Epidermal melanocyte (primary cell): ENCODE measurements at regions not wholly inside any gene's neighbourhood (a gene's known extent, or its start where the extent isn't known, plus 50 kb on each side); places are given as distances from the start of the nearest gene placed in this dataset.

ENCODE experiments used
- DNase-seq: peaks from one replicate; pipeline ENCODE4 v3.0.0; 2011; ENCODE audit warnings: low spot score; ENCODE audit not compliant: insufficient read length

GRCh38 chr2:67856866-67857265 lies 205.9 kb downstream of the C1D start:
- DNase-seq = no peak

DNA sequence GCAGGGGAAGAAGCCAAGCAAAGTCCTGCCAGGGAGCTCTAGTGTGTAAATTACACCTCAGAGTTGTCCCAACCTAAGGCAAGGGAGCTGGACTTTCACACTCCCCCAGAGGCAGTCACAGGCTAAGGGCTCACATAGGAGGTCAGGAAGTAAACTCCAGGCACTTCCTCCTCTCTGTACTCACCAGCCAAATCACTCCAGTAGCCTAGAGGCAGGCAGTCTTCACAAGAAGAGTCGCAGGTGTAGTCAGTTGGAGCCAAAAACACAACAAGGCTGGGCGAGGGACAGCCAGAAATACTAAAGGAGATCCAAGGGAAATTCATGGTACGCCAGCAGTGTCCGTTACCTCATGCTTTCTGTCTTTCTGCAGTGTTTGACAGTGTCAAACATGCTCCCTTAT lies 205.0 kb downstream of the C1D start:
- no peak for DNase-seq

GRCh38 chr2:67858886-67859285 lies 203.9 kb downstream of the C1D start:
- no peak for DNase-seq

GRCh38 chr2:67865917-67866316 lies 196.9 kb downstream of the C1D start:
- no peak for DNase-seq

DNA sequence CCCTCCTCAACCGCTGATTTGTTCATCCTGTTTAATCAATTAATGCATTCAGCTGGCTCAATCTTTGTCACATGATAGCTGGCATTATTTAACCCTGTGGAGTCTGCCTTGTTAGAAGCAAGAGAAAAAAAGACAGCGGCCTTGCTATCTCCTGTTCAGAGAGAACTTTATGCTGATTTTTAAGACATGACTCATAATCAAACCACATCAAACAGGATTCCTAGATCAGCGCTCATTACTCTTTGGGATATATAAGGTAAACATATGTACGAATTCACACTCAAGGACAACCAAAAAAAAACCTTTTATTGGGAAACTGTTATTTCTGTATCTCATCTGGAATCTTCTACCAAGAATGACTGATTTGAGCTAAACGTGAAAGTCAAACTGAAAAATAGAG lies 195.1 kb downstream of the C1D start:
- no peak for DNase-seq

DNA sequence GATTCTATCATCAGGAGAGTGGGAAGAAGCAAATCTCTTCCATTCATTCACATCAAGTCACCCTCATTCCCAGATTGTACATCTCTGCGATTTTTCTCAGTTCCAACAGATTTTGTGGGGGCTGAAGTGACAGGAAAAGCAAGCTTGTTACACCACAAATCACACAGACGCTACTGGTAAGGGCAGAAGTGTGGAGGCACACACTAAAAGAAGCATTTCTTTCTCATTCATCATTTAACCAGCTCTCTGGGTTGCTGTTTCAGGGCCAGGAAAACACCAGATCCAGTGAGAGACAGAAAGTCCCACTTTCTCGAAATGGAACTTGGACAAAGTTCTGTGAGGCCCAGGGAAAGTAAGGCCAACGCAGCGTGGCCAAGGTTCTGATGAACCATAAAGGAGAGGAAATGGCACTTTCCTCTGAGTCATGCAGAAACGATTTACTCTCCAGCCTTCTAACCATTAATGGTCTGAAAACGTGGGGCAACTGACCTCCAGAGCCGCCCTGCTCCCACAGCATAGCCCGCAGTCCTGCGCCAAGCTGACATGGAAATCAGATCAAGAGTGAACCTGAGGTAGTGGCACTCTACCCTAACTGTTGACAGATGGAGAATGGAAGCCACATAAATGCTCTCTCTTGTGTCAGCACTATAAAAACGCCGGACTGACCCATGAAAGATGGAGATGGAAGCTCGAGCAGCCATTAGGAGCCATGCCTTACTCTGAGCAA lies 191.0 kb downstream of the C1D start:
- peak; percentile 40 for DNase-seq

- DNase-seq = no peak
These were observed 190.3 kb downstream of the C1D start for GRCh38 chr2:67872481-67872880.

DNA sequence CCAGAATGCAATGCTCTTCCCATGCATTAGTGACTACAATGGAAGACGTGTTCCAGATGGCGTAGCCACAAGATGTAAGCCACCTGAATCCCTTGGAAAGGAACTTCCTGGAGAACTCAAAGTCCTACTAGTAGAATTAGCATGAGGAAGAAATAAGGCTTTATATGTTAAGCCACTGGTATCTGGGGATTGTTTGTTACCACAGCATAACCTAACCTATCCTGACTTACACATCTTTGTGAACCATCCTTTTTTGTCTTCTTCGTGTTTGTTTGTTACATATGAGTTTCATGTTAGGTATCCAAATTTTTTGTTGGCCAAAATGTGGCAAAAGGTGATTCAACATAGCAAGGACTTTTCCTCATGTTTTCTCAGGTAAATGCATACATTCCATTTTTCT lies 188.9 kb downstream of the C1D start:
- DNase-seq = no peak

DNA sequence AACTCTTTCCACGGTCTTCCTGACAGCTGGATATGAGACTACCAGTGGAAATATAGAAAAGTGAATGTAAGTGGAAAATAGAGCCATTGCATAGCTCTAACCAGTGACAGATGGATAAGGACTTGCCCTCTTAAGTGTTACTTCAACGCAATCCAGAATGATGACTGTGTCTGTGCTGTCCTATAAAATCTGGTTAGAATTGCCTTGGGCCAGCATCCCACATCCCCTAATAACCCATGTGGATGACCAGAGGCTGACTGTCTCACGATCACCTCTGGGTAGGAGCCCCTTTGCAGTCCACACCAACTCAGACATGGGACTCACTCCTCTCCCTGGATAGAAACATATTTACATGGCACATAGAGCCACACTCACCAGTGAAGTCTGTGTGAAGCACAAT lies 186.6 kb downstream of the C1D start:
- no peak for DNase-seq

DNA sequence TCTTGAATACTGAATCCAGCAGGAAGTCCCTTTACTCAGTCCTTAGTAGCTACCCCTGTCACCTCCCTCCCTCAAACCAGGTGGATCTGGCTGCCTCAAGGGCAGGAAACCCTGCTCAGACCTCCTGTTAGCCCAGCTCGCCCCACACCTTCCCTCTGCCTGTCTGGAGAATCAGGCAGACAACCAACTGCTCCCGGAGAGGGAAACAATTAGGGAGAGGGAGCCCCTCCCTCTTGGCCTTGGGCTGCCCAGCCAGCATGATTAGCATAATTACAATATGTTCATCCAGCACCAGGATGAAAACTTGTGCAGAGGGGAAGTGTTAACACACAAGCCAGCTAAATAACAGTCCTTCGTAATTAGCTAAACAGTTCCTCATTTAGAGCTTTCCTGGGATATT lies 185.5 kb downstream of the C1D start:
- no peak for DNase-seq

GRCh38 chr2:67878743-67879142 lies 184.1 kb downstream of the C1D start:
- DNase-seq = no peak

DNA sequence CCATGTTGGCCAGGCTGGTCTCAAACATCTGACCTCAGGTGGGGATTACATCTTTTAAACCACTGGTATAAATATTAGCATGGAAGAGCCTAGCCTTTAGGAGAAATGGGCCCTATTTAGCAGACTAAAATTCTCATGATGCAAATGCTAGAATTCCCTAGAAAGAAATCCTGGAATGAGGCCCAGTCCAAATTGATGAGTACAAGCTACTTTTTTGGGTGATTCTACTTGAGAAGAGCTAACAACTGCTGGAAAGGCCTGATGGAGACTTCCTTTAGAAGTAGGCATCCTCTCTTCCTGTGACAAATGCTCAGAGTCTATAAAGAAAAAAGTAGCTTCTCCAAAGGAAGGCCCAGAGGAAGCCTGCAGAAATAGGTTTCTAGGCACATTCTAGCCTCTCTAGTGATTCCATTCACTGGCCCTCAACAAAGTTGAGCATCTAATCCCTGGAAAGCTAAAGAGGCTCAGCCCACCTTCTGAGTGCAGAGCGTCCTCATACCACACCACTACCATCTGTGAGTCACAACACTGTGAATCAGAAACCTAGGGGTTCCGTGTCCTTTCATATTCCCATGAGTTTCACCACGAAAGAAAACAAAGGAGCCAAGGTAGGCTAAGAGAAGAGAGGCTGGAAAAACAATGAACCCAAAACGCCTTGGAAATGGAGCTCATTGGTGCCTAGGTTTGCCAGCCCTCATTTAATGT lies 183.1 kb downstream of the C1D start:
- no peak for DNase-seq

- peak; percentile 37 for DNase-seq
These were observed 182.5 kb downstream of the C1D start for GRCh38 chr2:67880291-67880761.

GRCh38 chr2:67881816-67882215 lies 181.0 kb downstream of the C1D start:
- no peak for DNase-seq

DNA sequence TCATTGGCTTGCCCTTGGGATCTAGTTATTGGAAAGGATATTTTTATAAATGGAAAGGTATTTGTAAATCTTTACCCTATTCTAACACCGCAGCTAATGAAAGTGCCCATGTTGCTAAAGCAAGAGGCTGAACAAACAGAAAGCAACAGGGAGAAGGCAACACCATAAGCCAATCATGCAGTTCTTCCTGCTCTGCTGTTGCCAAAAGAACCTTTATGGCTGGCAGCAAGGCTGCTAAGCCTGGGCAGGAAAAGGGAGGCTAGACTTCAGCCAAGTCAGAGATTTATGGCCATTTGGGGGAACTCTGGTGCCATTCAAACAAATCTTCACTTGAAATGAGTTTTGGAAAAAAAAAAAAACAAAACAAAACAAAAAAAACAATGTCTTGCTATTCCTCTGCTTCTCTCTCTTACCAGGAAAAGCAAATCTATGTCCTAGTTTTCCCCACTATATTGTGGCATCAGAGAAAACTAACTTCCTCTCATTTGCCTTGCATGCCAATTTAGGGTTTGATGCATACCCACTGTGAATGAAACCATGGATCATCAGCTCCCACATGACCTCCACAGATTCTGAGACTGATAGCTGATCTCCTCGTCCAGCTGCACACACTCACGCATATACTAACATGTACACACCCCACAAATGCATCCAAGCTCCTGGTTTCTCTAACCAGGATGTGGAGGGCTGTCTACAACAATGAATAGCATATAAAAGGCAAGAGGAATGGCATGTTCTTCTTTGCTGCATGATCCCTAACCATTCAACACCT lies 179.3 kb downstream of the C1D start:
- DNase-seq = no peak

DNA sequence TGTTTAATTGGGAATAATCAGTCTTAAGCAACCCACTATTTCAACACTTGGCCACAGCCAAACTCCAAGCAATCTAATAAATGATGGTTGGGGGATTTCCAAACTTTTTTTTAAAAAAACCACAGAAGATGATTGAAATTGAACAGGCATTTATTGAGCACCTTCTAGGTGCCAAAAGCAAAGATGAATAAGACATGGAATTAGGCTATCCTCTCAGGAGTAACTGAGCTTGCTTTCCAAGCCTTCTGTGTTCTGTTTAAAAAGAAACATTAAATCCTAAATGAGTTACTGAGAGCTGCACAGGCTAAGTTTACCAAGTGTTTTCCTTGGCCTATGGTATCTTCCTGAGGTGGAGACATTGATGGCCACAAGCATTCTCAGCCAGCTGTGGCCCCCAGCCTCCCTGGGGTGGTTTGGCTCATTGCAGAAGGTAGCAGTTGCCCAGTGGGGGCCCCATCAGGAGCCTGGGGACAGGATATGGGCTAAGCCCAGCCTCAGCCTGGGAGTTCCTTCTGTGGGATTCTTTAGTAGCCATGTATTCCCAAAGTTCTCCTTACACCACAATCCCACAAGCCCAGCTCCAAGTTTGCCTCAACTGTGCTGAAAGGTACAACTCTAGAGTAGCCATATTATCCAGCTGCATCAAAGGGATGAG lies 174.3 kb downstream of the C1D start:
- DNase-seq = no peak

GRCh38 chr2:67889056-67889455 lies 173.7 kb downstream of the C1D start:
- DNase-seq = no peak

DNA sequence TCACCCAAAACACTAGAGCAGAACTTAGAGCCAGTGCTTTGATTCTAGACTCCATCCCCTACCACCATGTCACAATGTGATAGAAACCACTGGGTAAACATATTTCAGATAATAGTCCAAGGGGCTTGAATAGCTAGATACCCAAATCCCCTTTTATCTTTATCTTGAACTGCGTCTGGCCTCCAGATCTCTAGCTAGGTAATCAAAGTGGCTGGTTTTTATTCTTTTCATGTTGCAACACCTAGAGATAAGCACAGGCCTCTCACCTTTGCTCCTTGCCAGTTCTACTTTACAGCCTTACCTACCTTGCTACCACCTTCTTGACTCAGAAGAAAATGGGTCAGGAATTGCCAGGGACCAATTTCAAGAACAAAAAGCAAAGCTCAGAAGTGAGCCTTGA lies 171.2 kb downstream of the C1D start:
- no peak for DNase-seq

DNA sequence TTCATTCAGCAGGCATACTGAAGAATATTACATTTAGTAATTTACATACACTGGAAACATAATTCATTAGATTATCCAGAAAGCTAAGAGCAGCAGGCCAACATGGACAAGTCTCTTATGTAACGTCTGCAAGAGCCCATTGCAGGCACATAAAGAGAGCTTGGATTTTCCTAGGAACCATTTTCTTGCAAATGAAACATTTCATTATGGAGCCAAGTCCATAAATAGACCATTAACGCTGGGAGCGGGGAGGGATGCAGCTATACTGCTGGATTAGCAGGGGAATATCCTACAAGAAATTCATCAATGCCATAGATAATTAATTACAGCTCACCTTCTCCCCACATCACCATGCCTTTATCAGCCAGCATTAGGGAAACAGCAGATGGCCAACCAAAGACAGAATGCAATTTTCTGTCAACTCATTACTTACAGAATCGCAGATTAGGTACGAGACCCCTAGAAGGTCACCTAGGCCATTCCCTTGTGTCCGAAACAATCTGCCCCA lies 170.4 kb downstream of the C1D start:
- DNase-seq = no peak

DNA sequence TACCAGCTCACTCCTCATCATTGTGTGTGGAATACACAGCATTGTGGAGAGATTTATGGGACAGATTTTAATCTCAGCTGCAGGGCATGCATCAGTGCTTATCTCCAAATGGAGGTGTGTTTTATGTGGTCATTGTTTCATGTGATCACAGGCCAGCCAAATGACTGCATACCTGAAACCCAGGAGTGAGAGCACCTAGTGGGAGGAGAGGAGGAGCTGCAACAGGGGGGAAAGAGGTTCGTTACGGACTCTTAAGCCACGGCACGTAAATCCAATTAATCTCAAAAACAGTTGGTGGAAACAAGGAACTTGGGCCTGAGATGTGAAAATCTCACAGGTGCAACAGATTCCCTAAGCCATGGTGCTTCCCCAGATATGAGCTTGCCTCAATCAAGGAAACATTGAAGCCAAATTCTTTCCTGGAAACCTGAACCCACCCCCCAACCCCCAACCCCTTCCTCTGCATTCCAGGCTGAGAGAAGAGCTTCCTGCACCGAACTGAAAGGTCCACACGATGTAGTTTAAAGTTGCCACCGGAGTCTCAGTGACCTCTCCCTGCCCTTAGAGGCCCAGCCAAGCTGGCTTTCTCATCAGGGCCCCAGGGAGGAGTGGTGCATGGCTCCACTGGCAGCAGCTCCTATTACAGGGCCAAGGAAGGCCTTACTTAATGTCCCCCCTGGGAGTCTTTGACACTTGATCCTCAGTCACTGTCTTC lies 167.4 kb downstream of the C1D start:
- no peak for DNase-seq

DNA sequence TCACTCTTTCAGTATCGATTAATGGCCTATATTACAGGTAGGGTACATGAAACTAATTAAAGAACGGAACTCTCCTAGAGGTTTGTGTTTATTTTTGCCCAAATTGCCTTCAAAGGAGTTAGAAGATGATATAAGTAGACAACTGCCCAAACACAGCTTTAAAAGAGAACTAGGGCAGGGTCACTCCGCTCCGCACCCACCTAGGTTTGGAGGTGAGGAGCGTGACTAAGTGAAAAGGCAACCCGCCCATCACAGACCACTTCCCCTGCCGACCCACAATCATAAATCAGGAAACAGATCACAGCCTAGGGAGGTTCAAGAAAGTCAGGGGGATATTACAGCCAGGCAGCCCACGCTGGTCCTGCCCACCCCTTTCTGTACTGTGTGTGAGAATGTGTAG lies 166.7 kb downstream of the C1D start:
- no peak for DNase-seq
